ENCODE measurements at regions not wholly inside any gene's neighbourhood (a gene's known extent, or its start where the extent isn't known, plus 50 kb on each side); places are given as distances from the start of the nearest gene placed in this dataset.

DNA sequence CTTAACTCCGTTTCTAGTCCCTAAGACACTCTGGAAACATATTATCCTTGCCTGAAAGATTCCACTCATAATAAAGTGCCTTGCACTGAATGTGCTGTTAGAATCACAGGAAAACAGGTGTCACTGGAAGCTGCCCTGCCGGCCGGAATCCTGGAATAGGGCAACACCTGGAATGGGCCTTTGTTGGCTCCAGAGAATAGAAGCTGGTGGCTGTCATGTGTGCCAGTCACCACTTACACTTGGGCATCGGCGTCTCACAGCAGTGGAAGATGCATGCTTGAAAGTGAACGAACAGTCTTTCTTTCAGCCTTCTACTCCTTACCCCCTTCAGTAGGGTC lies 90.8 kb upstream of the AFDN start:
- TF ChIP-seq, protein P1, sequence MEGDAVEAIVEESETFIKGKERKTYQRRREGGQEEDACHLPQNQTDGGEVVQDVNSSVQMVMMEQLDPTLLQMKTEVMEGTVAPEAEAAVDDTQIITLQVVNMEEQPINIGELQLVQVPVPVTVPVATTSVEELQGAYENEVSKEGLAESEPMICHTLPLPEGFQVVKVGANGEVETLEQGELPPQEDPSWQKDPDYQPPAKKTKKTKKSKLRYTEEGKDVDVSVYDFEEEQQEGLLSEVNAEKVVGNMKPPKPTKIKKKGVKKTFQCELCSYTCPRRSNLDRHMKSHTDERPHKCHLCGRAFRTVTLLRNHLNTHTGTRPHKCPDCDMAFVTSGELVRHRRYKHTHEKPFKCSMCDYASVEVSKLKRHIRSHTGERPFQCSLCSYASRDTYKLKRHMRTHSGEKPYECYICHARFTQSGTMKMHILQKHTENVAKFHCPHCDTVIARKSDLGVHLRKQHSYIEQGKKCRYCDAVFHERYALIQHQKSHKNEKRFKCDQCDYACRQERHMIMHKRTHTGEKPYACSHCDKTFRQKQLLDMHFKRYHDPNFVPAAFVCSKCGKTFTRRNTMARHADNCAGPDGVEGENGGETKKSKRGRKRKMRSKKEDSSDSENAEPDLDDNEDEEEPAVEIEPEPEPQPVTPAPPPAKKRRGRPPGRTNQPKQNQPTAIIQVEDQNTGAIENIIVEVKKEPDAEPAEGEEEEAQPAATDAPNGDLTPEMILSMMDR (IDR thresholded peaks at IDR 0.05; ENCODE audit: insufficient read depth, low read length, poor library complexity, severe bottlenecking) = no peak
- no peak for TF ChIP-seq EZH2phosphoT487 (conservative IDR thresholded peaks at IDR 0.05; ENCODE audit: low read length)
